ENCODE measurements at regions not wholly inside any gene's neighbourhood (a gene's known extent, or its start where the extent isn't known, plus 50 kb on each side); places are given as distances from the start of the nearest gene placed in this dataset.

DNA sequence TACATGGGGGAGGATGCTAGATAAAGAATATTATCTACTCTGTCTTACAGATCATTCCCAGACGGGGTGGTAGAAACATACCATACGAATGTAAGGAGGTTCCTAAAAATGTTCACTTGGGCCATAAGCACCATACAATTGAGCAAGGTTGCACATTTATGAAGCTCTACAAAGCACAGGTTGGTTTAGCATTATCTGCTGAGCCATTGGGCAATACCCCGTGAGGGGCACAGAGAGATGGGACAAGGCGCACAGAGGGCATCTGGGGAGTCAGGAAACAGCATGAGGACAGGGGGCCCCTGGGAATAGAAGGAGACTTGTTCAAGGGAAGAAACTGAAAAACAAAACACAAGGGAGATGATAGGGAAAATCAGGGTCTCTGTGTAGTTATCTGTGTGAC, 305.3 kb downstream of the TRIML1 start:
- TF ChIP-seq, protein P1, sequence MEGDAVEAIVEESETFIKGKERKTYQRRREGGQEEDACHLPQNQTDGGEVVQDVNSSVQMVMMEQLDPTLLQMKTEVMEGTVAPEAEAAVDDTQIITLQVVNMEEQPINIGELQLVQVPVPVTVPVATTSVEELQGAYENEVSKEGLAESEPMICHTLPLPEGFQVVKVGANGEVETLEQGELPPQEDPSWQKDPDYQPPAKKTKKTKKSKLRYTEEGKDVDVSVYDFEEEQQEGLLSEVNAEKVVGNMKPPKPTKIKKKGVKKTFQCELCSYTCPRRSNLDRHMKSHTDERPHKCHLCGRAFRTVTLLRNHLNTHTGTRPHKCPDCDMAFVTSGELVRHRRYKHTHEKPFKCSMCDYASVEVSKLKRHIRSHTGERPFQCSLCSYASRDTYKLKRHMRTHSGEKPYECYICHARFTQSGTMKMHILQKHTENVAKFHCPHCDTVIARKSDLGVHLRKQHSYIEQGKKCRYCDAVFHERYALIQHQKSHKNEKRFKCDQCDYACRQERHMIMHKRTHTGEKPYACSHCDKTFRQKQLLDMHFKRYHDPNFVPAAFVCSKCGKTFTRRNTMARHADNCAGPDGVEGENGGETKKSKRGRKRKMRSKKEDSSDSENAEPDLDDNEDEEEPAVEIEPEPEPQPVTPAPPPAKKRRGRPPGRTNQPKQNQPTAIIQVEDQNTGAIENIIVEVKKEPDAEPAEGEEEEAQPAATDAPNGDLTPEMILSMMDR (IDR thresholded peaks at IDR 0.05) = no peak
- TF ChIP-seq EP300 (IDR thresholded peaks at IDR 0.05) = no peak
- no peak for TF ChIP-seq POLR2A (IDR thresholded peaks at IDR 0.05)

Data from gastroesophageal sphincter (tissue), 3 donors.